ENCODE measurements at regions not wholly inside any gene's neighbourhood (a gene's known extent, or its start where the extent isn't known, plus 50 kb on each side); places are given as distances from the start of the nearest gene placed in this dataset.
"Not testable (repeated sequence)": the region's sequence is repeated elsewhere in the genome, so short reads cannot be mapped to it uniquely, and the experiment has no call there.

DNA sequence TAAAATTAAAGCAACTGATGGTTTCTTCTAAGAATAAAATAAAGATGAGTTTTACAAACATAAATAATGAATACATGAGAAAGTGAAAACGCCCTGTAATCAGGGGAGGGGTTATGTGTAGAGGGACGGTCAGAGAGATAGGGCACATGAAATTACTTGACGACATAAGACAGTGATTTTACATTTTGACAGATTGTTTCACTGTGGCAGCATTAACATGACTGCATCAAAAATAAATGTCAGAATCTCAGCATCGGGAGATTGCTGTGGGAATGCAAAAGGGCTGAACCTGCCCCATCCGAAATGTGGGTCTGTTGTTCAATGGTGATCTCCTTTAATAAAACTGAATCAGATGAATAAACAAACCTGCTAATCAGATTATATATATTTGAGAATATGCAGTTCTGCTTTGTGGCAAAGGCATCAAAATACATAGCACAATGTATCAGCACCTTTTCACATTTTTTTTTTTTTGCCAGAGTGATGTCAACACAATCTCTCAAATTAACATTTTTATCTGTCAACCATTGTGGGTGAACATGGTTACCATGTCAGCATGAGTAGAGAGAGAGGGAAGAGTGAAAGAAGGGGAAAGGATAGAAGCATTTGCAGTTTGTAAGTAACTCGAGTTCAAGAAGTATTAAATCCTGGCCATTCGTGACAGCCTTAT, 177.1 kb upstream of the MAN1A1 start:
- FAIRE-seq: no peak

DNA sequence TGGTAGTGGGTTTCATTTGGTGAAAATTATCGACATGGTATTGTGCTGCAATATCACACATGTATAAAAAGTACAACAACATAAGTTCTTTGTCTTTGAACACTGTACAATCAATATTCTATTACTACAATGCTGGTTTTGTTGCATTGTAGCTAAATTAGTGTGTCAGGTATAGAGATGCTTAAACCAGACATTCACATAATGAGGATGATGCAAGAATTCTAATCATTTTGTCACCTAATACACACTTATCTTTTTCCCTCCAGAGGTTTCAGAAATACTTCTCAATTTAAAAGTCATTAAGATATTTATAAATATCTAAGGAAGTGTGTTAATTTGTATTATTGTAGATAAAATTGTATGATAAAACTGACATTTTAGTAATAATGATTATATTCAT, 174.8 kb upstream of the MAN1A1 start:
- FAIRE-seq: peak; percentile 87

DNA sequence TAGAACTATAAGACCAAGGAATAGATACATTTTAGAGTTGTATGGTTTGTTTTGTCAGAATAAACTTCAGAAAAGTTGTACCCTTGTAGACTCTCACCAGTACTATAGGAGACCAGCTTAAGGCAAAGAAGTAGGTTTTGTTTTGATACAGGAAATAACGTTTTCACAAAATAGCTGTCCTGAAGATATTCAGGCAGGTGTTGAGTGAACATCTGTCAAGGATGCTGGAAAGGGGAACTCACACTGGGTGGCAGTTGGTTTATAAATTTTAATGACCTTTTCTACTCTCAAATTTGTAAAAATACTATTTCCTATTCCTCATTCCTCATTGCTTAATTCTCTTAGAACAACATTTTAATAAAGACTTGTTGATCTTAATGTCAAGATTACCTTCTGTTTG, 174.0 kb upstream of the MAN1A1 start:
- peak; percentile 21 for FAIRE-seq

DNA sequence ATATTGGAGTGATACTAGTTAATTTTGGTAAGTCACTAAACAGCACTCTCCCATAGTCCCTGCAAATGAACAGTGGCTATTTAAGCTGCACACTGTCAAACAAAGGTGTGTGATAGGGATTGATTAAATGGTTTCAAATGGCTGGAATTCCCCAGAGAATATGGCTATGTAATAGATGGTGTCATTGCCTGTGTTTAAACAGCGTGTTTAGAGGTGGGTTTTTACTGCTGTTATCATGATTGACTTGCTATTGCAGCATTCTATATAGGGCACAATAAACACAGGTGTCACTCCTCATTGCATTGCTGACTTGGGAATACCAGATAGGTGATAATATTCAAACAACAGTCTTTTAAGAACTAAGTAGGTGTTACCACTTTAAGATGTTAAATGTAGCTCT, 171.7 kb upstream of the MAN1A1 start:
- peak; percentile 88 for FAIRE-seq

DNA sequence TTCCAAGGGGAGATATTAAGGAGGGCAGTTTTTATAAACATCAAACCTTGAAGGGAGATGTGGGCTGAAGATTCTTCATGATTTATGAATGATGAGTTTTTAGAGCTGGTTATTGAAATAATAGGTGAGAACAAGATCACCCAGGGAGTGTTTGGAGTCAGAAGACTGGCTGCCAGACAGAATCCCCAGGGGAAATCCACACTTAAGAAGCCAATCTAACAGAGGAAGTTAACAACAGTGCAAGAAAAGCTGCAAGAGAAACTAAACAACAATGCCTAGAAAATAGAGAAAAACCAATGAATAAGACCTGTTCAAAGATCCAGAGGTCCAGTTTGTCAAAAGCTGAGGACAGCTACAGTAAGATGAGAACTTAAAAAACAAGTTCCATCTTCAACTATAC, 167.9 kb upstream of the MAN1A1 start:
- no peak for FAIRE-seq

DNA sequence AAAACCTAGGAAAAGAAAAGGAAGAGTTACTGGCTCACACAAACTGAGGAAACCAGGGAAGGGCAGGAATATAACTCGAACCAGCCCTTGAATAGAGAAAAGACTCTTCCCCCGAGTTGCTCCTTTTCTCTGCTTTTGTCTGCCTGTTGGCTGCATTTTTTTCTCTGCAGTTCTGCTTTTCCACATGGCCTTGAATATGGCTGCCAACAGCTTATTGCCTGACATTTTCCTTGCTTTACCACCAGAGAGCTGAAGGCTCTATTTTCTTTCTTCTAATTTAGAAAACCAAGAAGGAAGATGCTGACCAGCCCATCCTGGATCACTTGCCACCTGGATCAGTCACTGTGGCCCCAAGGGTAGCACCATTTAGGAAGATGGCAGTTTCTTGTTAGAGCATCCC, 164.8 kb upstream of the MAN1A1 start:
- no peak for FAIRE-seq

DNA sequence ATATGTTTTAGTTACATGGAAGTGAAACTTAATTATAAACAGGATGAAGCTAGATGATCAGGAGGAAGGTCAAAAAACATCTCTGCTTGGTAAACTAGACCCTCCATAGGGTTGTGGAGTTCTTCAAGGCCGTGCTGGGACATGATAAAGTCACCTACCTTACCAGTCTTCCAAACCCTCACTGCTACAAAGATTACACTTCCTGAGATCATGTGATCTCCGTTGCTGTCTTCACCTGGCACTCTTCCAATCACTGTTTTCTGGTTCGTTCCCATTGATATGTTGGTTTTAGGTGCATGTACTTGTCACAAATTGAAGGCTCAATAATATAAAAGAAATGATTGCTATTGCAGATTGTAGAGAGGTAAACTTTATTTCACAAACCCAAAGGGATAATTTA, 161.5 kb upstream of the MAN1A1 start:
- no peak for FAIRE-seq

DNA sequence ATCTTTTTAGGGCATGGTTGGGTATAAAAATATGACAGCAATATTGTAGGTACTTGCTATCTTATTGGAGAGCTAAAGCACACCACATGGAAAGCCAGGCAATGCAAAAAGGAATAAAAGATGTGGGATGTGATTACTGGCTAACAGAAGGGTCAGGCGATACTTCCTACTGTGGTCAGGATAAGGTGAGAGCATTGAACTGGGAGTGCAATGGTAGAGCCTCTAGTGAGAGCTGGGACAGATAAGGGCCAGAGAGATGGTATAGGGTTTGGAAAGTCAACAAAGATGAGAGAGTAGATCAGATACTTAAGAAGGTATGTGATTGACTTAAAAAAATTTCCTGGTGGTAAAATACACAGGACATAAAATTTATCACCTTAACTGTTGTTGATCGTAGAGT, 160.7 kb upstream of the MAN1A1 start:
- FAIRE-seq: no peak

DNA sequence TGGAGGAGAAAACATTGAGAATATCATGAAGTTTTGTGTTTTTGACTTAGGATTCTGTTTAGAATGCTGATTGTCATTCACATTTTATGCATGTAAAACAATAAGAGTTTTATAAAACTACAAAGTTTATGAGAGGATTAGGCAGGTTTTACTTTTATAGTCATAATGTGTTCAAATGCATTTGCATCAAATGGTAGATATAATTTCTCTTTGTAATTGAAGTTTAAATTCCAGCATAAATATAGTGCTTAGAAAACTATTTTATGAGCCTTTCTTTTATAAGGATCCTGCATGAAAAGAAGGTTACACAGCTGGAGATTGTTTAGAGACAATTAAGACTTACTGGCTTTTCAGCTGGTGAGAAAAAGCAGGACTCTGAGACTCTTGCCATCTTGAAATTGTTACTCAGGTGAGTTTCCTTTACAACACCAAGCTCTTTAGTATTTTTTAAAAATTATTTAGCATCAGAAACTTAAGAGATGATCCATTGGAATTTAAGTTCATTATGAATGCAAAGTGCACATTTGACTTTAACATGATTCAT, 157.1 kb upstream of the MAN1A1 start:
- no peak for FAIRE-seq

DNA sequence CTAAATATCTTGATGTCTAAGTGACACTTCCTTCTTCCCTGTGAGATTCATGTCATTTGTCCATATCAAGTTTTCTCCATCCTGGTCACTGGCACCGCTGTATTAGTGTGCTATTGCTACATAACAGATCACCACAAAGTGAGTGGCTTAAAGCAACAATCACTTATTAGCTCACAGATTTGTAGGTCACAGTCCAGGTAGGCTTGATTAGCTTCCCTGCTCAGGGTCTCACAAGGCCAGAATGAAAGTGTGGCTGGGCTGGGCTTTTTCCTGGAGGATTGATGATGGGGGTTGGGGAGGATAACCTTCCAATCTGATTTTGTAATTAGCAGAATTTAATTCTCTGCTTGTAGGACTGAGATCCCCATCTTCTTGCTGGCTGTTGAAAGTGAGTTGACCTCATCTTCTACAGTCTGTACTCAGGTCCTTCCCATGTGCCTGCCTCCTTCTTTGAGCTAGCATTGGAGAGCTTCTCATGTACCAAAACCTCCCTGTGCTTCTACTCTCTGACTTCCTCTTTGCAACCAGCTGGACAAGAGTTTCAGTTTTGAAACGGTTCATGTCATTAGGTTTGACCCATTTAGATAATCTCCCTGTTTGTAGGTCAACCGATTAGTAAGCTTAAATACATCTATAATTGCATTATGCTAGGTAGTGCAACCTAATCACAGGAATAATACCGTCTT, 152.4 kb upstream of the MAN1A1 start:
- no peak for FAIRE-seq

DNA sequence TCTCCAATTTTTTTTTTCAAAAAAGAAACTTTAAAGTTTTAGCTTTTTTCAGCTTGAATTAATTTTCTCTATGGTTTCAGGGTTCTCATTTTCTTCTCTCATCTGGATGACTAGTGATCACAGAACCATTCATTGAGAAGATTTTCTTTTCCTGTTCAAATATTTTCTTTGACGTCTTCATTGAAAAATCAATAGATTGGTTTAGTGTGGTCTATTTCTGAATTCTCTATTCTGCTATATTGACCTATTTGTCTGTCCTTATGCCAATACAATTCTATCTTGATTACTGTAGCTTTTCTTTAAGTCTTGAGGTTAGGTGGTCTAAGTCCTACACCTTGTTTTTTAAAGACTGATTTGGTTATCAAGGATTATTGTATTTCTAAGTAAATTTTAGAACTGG, 150.2 kb upstream of the MAN1A1 start:
- FAIRE-seq: no peak

DNA sequence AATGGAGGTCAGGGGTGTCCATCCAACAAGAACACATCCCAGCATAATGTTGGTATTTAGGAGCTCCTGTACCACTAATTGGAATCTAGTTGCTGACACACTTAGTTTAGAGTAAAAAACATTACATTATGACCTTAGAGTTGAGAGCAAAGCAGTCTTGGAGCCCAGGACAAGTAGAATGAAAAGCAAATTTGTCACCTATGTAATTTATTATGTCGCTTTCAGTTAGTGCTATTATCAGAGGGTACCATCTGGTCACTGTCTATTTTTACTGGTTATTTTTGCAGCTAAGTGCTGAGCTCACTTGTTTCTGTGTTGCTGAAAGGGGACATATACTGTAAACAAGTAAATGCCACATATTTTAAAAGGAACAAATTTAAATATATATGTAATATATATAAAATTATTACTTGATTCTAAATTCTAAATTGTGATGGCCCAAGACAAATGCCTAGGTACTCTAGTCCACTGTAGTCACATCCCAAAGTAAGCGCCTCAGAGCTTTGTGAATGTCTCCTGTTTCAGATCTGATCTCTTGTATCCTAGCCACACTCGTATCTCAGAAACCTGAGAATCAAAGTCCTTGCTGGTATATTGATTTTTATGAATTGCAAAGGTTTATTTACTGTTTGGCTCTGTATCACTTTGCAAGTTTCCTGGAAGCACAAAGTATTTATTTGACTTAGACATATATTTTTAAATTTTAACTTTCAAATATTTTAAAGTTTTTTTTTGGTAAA, 148.6 kb upstream of the MAN1A1 start:
- FAIRE-seq: peak; percentile 99

DNA sequence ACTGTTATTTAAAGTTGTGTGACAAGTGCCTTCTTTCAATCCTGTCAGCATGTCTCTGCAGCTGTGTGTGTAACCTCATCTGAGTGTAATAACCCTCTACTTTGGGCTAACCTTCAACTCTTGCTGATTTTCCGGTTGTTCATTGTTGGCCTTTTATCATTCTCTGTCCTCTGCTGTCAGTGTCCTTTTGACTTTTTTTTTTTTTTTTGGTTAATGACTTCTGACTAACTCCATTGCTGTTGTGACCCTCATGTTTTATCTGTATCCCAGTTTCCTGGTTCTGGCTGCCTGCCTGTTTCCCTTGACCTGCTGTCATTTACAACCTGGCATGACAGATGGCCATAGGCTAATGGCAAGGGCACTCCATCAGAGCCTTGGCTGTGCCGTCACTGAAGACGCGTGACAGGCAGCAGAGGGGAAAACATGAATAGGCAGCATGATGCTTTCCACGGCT, 145.7 kb upstream of the MAN1A1 start:
- peak; percentile 99 for FAIRE-seq

DNA sequence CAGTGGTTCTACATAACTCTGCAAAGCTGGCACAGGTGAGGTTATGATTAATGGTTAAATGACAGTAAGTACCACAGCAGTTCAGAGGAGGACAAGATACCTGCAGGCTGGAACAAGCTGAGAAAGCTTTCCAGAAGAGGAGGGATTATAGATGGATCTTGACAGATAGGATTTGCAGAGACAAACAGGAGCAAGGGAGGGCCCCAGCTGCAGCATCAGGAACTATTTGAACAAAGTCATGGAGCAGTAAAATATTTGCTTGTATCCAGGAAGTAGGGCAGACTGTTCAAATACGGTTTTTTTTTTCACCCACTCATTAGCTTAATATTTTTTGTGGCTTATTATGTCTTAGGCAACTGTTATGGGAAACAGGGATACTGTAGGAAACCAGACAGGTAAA, 144.4 kb upstream of the MAN1A1 start:
- FAIRE-seq: peak; percentile 100

DNA sequence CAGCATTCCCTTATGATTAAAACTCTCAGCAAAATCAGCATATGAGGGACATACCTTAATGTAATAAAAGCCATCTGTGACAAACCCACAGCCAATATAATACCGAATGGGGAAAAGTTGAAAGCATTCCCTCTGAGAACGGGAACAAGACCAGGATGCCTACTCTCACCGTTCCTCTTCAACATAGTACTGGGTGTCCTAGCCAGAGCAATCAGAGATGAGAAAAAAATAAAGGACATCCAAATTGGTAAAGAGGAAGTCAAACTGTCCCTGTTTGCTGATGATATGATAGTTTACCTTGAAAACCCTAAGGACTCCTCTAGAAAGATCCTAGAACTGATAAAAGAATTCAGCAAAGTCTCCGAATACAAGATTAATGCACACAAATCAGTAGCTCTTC, 141.6 kb upstream of the MAN1A1 start:
- not testable (repeated sequence) for FAIRE-seq

DNA sequence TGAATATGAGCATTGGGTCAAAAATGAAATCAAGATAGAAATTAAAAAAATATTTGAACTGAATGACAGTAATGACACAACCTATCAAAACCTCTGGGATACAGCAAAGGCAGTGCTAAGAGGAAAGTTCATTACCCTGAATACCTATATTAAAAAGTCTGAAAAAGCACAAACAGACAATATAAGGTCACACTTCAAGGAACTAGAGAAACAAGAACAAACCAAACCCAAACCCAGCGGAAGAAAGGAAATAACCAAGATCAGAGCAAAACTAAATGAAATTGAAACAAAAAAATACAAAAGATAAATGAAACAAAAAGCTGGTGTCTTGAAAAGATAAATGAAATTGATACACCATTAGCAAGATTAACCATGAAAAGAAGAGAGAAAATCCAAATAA, 140.5 kb upstream of the MAN1A1 start:
- FAIRE-seq: not testable (repeated sequence)

DNA sequence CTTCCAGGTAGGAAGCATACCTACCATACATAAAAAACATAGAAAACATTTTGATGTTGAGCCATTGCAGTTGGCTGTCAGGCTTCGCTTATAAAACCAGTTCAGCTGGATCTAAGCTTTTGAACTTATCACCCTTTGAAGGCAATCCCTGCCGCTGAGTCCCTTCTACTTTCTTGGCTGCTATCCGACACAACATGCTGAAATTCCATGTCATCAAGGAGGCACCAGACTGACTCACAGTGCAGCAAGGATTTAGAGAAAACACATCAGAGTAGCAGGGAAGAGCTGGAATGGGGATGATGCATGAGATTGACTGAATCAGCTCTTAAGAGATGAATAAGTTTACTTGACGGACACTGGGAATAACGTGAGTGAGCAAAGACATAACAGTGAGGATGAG, 135.0 kb upstream of the MAN1A1 start:
- peak; percentile 41 for FAIRE-seq

DNA sequence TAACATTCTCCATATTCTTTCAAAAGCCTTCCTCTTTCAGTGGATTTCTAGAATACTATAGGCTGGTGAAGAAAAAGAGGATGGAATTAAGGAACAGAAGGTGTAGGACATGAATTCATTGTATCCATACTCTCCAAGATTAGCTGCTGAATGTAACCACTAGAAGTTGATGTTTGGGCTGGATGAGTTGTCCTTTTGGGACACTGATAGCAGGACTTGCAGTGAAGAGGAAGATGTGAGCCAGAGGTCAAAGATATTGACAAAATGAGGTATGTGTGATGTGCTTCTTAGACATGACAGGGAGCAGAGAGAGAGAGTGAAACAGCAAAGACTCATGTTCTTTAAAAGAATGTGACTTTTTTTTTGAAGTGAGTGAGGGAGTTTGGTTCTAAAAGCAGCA, 134.3 kb upstream of the MAN1A1 start:
- FAIRE-seq: no peak

DNA sequence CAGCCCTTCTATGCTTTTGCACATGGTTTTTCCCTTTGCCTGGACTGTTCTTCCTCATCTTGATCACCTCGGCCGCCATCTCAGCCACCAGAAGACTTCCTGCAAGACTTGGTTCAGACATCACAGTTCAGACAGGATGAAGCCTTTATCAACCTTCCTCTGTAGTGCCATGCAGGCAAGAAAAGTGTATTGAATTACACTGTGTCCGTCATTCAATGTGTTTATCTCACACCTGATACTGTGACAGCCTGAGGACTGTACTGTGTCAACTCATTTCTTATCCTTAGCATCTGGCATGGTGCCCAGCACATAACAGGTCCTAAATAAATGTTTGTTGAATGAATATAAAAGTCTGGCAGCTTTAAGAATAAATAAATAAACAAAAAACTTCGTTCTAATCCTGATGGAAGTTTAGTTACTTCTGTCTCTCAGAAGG, 133.3 kb upstream of the MAN1A1 start:
- FAIRE-seq: no peak

DNA sequence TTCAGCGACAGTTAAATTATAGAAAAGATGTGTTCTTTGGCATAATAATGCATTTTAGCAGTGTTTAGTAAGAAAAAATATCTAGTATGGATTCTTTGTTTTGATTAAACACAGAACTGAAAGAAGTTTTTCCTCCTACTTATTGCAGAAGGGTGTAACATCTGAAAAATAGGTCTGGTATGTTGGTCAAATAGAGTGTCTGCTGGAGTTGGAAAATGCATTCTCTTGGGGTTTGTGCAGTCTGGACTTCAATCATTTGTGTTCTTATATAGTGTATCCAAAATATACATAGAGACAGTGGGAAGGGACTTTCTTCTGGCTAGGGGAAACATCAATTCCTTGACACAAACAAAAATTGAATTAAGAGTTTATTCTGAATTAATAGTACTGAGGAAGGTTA, 132.4 kb upstream of the MAN1A1 start:
- no peak for FAIRE-seq

DNA sequence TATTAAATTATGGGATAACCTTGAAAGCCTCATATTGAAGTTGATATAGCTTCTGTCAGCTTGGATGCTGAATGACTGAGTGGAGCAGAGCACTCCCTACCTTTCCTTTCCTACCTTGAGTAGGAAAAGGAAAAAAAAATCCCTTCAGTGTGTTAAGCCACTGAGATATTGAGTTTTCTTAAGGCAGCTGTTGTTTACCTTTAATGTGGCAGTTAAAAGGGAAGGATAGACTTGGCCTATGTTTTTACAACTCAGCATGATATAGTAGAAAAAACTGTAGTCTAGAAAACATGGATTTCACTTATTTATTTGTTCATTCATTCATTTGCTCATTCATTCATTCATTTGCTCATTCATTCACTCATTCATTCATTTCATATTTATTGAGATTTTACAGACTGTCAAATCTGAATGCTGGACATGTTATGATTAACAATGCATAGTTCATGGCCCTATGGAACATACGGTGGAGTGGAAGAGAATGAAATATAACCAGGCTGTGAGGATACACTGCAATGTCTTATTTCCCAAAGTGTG, 131.5 kb upstream of the MAN1A1 start:
- FAIRE-seq: peak; percentile 5

DNA sequence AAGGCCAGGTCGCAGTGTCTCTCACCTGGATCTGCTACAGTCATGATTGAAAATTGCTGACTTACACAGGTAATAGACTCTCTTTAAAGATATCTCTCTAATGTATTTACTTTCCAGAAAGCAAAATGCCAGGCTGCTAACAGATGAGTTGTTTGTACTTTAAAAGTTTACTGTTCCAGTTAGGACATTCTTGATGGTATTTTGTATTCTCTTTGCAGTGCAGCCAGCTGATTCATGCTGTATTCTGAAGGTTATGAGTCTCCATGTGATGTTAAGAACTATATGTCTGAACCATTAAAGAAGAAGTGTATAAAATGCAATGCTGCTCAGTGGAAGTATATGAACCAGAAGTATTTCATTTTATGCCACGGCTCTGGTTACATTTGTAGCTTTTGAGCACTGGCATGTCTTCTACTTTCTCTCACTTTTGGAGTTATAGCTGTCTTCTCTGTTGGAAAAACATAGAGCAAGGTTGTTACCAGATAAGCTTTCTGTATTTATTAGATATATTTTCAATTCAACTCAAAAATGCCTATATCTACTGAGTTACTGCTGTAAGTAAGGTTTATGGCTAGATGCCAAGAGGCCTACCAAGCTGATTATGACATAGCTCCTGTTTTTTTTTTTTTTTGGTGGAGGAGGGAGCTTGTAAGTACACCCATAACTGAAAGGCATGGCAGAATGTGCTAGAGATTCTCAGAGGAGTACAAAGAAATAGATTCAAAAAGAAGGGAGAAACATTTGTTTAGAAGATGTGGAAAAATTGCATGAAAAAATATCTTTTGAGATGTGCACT, 130.5 kb upstream of the MAN1A1 start:
- FAIRE-seq: peak; percentile 93

DNA sequence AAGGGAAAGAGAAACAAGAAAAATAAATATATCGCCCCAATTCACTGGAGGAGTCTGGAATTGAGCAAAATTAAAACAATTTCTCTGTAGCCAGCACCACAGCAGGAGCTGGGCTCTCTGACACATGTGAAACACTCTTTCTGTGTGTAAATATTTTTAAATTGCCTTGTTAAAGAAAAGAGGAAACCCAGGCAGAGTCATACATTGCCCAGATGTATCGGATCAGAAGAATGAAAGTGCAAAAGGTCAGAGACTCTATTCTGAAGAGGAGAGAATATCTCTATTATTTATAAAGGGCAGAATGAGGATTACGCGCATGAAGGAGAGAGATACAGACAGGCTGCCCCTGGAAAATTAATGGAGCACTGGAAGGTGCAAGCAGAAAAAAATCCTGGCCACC, 127.0 kb upstream of the MAN1A1 start:
- no peak for FAIRE-seq
